Peyer's patch (tissue), 4 donors: ENCODE measurements at regions not wholly inside any gene's neighbourhood (a gene's known extent, or its start where the extent isn't known, plus 50 kb on each side); places are given as distances from the start of the nearest gene placed in this dataset.

ENCODE experiments used
- DNase-seq, 3 donors: peaks; one replicate each; pipeline ENCODE4 v3.0.0-alpha.2; 2017 to 2019
- H3K27ac ChIP-seq, 4 donors: fragments of 200-600 bp; sonication (generic); one replicate each; pipeline ENCODE4 v1.5.1; 2016 to 2019
- H3K27me3 ChIP-seq, 2 donors: fragments of 200-600 bp; sonication (generic); one replicate each; pipeline ENCODE4 v1.5.1; 2019
- H3K36me3 ChIP-seq, 3 donors: fragments of 200-600 bp; sonication (generic); one replicate each; pipeline ENCODE4 v1.5.1; 2016 to 2019
- H3K4me1 ChIP-seq, 4 donors: fragments of 200-600 bp; sonication (generic); one replicate each; pipeline ENCODE4 v1.5.1; 2016 to 2019
- H3K4me3 ChIP-seq, 4 donors: fragments of 200-600 bp; sonication (generic); 1 replicate in 3 of 4; 2 replicates in 1 of 4; pipeline ENCODE4 v1.5.1; 2016 to 2019; ENCODE audit warnings: mild to moderate bottlenecking in 1 of 4
- H3K9me3 ChIP-seq, 4 donors: fragments of 200-600 bp; sonication (generic); one replicate each; pipeline ENCODE4 v1.5.1; 2016 to 2019; ENCODE audit warnings: mild to moderate bottlenecking in 1 of 4
- POLR2A ChIP-seq, 2 donors: fragments of 450-650 bp; IDR thresholded peaks; one replicate each; pipeline ENCODE4 v1.5.1; 2017; ENCODE audit warnings: antibody characterized with exemption in 2 of 2, mild to moderate bottlenecking in 2 of 2, moderate library complexity in 2 of 2
- TF ChIP-seq, protein P1 (sequence below), 6 experiments: fragments of 450-650 bp in 4 of 6; fragments of 200-600 bp in 2 of 6; sonication (generic) in 1 of 6; IDR thresholded peaks; one replicate each; pipeline ENCODE4 v1.5.1; 2017 to 2019; ENCODE audit warnings: antibody characterized with exemption in 6 of 6, mild to moderate bottlenecking in 3 of 6, moderate library complexity in 1 of 6

GRCh38 chr5:135112008-135112725 lies 78.1 kb upstream of the PITX1 start:
- TF ChIP-seq POLR2A (IDR thresholded peaks at IDR 0.05), result no peak
- TF ChIP-seq, protein P1, sequence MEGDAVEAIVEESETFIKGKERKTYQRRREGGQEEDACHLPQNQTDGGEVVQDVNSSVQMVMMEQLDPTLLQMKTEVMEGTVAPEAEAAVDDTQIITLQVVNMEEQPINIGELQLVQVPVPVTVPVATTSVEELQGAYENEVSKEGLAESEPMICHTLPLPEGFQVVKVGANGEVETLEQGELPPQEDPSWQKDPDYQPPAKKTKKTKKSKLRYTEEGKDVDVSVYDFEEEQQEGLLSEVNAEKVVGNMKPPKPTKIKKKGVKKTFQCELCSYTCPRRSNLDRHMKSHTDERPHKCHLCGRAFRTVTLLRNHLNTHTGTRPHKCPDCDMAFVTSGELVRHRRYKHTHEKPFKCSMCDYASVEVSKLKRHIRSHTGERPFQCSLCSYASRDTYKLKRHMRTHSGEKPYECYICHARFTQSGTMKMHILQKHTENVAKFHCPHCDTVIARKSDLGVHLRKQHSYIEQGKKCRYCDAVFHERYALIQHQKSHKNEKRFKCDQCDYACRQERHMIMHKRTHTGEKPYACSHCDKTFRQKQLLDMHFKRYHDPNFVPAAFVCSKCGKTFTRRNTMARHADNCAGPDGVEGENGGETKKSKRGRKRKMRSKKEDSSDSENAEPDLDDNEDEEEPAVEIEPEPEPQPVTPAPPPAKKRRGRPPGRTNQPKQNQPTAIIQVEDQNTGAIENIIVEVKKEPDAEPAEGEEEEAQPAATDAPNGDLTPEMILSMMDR (IDR thresholded peaks at IDR 0.05), result no peak
- peak in 1 of 3 donors; percentile 30 for DNase-seq
- no peaks in the 10 kb centered on the region for H3K9me3 ChIP-seq
- no peaks in the 10 kb centered on the region for H3K4me1 ChIP-seq
- H3K36me3 ChIP-seq, result no peaks in the 10 kb centered on the region
- no peaks in the 10 kb centered on the region for H3K27me3 ChIP-seq
- H3K27ac ChIP-seq, result no peak overlapping the region
- H3K4me3 ChIP-seq, result no peak overlapping the region

DNA sequence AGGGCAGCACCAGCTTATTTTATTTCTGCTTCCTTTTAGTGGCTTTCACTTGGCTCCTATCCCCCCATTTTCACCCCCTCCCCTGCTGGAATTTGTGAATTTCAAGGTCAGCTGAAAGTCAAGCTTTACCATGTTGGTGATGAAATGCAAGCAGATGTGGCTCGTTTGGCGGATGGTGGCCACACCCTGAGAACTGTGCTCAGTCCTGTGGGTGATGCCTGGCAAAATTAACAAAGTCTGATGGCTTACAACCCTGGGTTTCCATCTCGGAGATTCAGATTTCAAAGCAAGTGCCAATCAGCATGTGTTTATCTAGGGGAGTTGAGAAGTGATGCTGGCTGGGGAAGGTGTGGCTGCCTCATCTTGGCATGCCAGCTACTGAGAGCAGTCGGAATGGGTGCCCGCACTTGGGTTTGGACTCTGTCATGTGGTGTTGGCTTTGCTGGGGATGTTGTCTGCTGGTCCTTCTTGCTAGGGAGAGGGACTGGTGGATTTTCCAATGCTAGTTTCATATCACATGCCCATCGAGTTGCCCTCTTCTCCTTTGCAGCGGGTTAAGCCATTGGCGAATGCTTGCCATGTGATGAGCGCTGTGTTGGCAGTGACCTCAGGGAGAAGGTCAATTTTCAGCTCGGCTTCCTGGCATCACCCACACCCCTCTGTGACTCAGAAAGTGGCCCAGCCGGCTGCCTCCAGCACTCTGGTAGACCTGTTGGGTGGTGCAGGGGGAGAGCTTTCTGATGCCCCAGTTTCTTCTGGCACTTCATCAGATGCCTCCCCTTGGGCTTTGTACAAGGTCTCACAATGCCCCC lies 77.0 kb upstream of the PITX1 start:
- Histone ChIP-seq H3K4me3 (no peak overlapping the region), H3K36me3 (no peaks in the 10 kb centered on the region), H3K4me1 (no peaks in the 10 kb centered on the region), H3K9me3 (no peaks in the 10 kb centered on the region), H3K27ac (no peak overlapping the region), H3K27me3 (no peaks in the 10 kb centered on the region)
- TF ChIP-seq, protein P1 (IDR thresholded peaks at IDR 0.05), result no peak
- TF ChIP-seq POLR2A (IDR thresholded peaks at IDR 0.05), result no peak
- peak in 1 of 3 donors; percentile 28 for DNase-seq

DNA sequence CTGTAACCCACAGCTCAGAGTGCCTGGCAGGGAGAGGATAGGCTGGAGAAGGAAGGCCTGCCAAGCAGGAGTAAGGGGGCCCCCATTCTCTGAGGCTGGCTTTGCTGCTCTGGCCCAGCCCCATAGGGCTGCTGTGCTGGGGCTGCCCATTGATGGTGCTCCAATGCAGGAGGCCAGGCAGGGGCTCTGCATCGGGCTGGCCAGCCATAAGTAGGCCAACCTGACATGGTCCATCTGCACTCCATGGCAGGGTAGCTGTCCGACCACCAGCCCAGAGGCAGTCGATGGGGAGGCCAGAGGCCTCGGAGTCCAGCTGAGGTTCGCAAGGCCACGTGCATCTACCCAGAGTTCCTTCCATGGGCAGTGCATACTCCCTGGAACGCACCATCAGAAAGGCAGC lies 75.0 kb upstream of the PITX1 start:
- H3K9me3 ChIP-seq, result no peaks in the 10 kb centered on the region
- H3K4me3 ChIP-seq, result no peak overlapping the region
- H3K27me3 ChIP-seq, result no peaks in the 10 kb centered on the region
- H3K27ac ChIP-seq, result no peak overlapping the region
- DNase-seq, result peak in 1 of 3 donors; percentile 15
- H3K4me1 ChIP-seq, result no peaks in the 10 kb centered on the region
- TF ChIP-seq POLR2A (IDR thresholded peaks at IDR 0.05), result no peak
- H3K36me3 ChIP-seq, result no peaks in the 10 kb centered on the region

- H3K4me3 ChIP-seq, result no peak overlapping the region
- no peak overlapping the region for H3K27ac ChIP-seq
- peak in 1 of 3 donors; percentile 28 for DNase-seq
- H3K36me3 ChIP-seq, result no peaks in the 10 kb centered on the region
- H3K9me3 ChIP-seq, result no peaks in the 10 kb centered on the region
- H3K27me3 ChIP-seq, result no peaks in the 10 kb centered on the region
- no peaks in the 10 kb centered on the region for H3K4me1 ChIP-seq
- TF ChIP-seq, protein P1 (IDR thresholded peaks at IDR 0.05), result no peak
- TF ChIP-seq POLR2A (IDR thresholded peaks at IDR 0.05), result no peak
Measured at GRCh38 chr5:135108569-135108968, 74.5 kb upstream of the PITX1 start.

GRCh38 chr5:135107986-135108385 lies 74.0 kb upstream of the PITX1 start:
- no peaks in the 10 kb centered on the region for H3K36me3 ChIP-seq
- DNase-seq, result peak in 1 of 3 donors; percentile 25
- H3K4me1 ChIP-seq, result no peaks in the 10 kb centered on the region
- no peaks in the 10 kb centered on the region for H3K9me3 ChIP-seq
- no peak overlapping the region for H3K27ac ChIP-seq
- H3K4me3 ChIP-seq, result no peak overlapping the region
- H3K27me3 ChIP-seq, result no peaks in the 10 kb centered on the region
- no peak for TF ChIP-seq POLR2A (IDR thresholded peaks at IDR 0.05)
- TF ChIP-seq, protein P1 (IDR thresholded peaks at IDR 0.05), result no peak
